ENCODE measurements at regions not wholly inside any gene's neighbourhood (a gene's known extent, or its start where the extent isn't known, plus 50 kb on each side); places are given as distances from the start of the nearest gene placed in this dataset.
A peak's percentile ranks its signal among the peaks of the same experiment; 100 is the strongest.

GRCh38 chr5:171573021-171573420 lies 153.6 kb downstream of the FGF18 start:
- H2AFZ ChIP-seq (replicated peaks): no peak overlapping the region
- no peaks in the 10 kb centered on the region for H4K20me1 ChIP-seq (ENCODE audit: low read depth)
- H3K9ac ChIP-seq: no peak overlapping the region
- H3K9me3 Mint-ChIP-seq: peaks cover 32% of the 10 kb centered on the region
- H3K79me2 ChIP-seq (ENCODE audit: low read depth): no peaks in the 10 kb centered on the region
- peaks cover 23% of the 10 kb centered on the region for H3K4me1 ChIP-seq
- peaks cover 7% of the 10 kb centered on the region for H3K36me3 ChIP-seq
- H3K4me1 Mint-ChIP-seq: peaks cover 12% of the 10 kb centered on the region
- no peak overlapping the region for H3K4me3 ChIP-seq
- H3K27ac Mint-ChIP-seq: peak overlapping the region; percentile 12
- no peak overlapping the region for H3K27ac ChIP-seq
- no peak for DNase-seq (ENCODE audit: low spot score)
- H3K4me2 ChIP-seq: no peak overlapping the region
- peaks cover 8% of the 10 kb centered on the region for H3K27me3 Mint-ChIP-seq (ENCODE audit: insufficient read depth, low read depth)
- TF ChIP-seq EZH2phosphoT487 (IDR thresholded peaks at IDR 0.05): no peak
- TF ChIP-seq EZH2 (IDR thresholded peaks at IDR 0.05): no peak
- no peak for TF ChIP-seq CTCF (IDR thresholded peaks at IDR 0.05)
- H3F3A ChIP-seq (ENCODE audit: low read depth): peaks cover 9% of the 10 kb centered on the region
- H3K4me3 Mint-ChIP-seq: no peak overlapping the region
- H3K27me3 ChIP-seq: no peaks in the 10 kb centered on the region
- peaks cover 10% of the 10 kb centered on the region for H3K9me3 ChIP-seq (ENCODE audit: low read depth)
- peaks cover 4% of the 10 kb centered on the region for H3K36me3 Mint-ChIP-seq

- Histone ChIP-seq H3F3A (ENCODE audit: low read depth) (peaks cover 15% of the 10 kb centered on the region), H4K20me1 (ENCODE audit: low read depth) (no peaks in the 10 kb centered on the region), H2AFZ (replicated peaks) (peak overlapping the region; percentile 76), H3K79me2 (ENCODE audit: low read depth) (no peaks in the 10 kb centered on the region), H3K27ac (no peak overlapping the region), H3K27me3 (no peaks in the 10 kb centered on the region), H3K9me3 (ENCODE audit: low read depth) (peaks cover 5% of the 10 kb centered on the region), H3K4me1 (peaks cover 29% of the 10 kb centered on the region), H3K36me3 (peaks cover 7% of the 10 kb centered on the region), H3K4me2 (no peak overlapping the region), H3K4me3 (no peak overlapping the region), H3K9ac (no peak overlapping the region)
- DNase-seq (ENCODE audit: low spot score): no peak
- Mint-ChIP-seq H3K4me3 (no peak overlapping the region), H3K27me3 (ENCODE audit: insufficient read depth, low read depth) (peaks cover 8% of the 10 kb centered on the region), H3K9me3 (peaks cover 27% of the 10 kb centered on the region), H3K27ac (no peak overlapping the region), H3K36me3 (peaks cover 4% of the 10 kb centered on the region), H3K4me1 (peaks cover 18% of the 10 kb centered on the region)
- TF ChIP-seq EZH2phosphoT487 (IDR thresholded peaks at IDR 0.05): no peak
- no peak for TF ChIP-seq EZH2 (IDR thresholded peaks at IDR 0.05)
- TF ChIP-seq CTCF (IDR thresholded peaks at IDR 0.05): no peak
Measured at GRCh38 chr5:171573451-171574225, 154.2 kb downstream of the FGF18 start.

- Mint-ChIP-seq H3K4me3 (no peak overlapping the region), H3K4me1 (peaks cover 25% of the 10 kb centered on the region), H3K27ac (no peak overlapping the region), H3K9me3 (peaks cover 21% of the 10 kb centered on the region), H3K36me3 (peaks cover 4% of the 10 kb centered on the region), H3K27me3 (ENCODE audit: insufficient read depth, low read depth) (peaks cover 8% of the 10 kb centered on the region)
- Histone ChIP-seq H3K27me3 (no peaks in the 10 kb centered on the region), H3F3A (ENCODE audit: low read depth) (peaks cover 21% of the 10 kb centered on the region), H2AFZ (replicated peaks) (no peak overlapping the region), H3K79me2 (ENCODE audit: low read depth) (no peaks in the 10 kb centered on the region), H4K20me1 (ENCODE audit: low read depth) (no peaks in the 10 kb centered on the region), H3K36me3 (peaks cover 6% of the 10 kb centered on the region), H3K4me2 (no peak overlapping the region), H3K4me3 (no peak overlapping the region), H3K9ac (no peak overlapping the region), H3K4me1 (peaks cover 36% of the 10 kb centered on the region), H3K27ac (no peak overlapping the region), H3K9me3 (ENCODE audit: low read depth) (no peaks in the 10 kb centered on the region)
- TF ChIP-seq CTCF (IDR thresholded peaks at IDR 0.05) (no peak), EZH2 (IDR thresholded peaks at IDR 0.05) (no peak), EZH2phosphoT487 (IDR thresholded peaks at IDR 0.05) (no peak)
- DNase-seq (ENCODE audit: low spot score): no peak
Measured at GRCh38 chr5:171574376-171574775, 154.9 kb downstream of the FGF18 start.

Measured in neural progenitor cell (in vitro differentiated cells).